Mononuclear cell (primary cell): ENCODE measurements at regions not wholly inside any gene's neighbourhood (a gene's known extent, or its start where the extent isn't known, plus 50 kb on each side); places are given as distances from the start of the nearest gene placed in this dataset.

ENCODE experiments used
- H3K27me3 ChIP-seq: 2 replicates; pipeline ENCODE4 v1.6.0; 2011; ENCODE audit warnings: low read length, control low read depth; ENCODE audit not compliant: insufficient read depth
- H3K4me1 ChIP-seq: 2 replicates; pipeline ENCODE4 v1.5.1; 2011; ENCODE audit warnings: mild to moderate bottlenecking, low read length, control low read depth; ENCODE audit not compliant: insufficient read depth
- H3K4me3 ChIP-seq: 2 replicates; pipeline ENCODE4 v1.5.1; 2011; ENCODE audit warnings: mild to moderate bottlenecking, low read length, moderate library complexity
- H3K9me3 ChIP-seq: 2 replicates; pipeline ENCODE4 v1.5.1; 2011; ENCODE audit warnings: low read depth, mild to moderate bottlenecking, control low read depth, low read length

DNA sequence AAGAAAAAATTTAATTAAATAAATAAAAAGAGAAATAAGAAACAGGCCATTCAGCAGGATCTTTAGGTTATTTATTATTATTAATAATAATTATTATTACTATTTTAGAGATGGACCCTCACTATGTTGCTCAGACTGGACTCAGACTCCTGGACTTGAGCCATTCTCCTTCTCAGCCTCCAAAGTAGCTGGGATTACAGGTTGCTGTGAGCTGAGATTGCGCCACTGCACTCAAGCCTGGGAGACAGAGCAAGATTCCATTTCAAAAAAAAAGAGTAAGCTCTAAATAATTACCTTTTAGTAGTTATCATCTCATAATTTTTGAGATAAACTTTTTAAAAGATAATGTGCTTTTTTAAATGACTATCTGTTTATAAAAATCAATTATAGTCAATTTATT lies 1102.8 kb upstream of the GJE1 start:
- no peaks in the 10 kb centered on the region for H3K9me3 ChIP-seq
- H3K4me3 ChIP-seq, result no peak overlapping the region
- H3K4me1 ChIP-seq, result no peaks in the 10 kb centered on the region
- no peaks in the 10 kb centered on the region for H3K27me3 ChIP-seq

DNA sequence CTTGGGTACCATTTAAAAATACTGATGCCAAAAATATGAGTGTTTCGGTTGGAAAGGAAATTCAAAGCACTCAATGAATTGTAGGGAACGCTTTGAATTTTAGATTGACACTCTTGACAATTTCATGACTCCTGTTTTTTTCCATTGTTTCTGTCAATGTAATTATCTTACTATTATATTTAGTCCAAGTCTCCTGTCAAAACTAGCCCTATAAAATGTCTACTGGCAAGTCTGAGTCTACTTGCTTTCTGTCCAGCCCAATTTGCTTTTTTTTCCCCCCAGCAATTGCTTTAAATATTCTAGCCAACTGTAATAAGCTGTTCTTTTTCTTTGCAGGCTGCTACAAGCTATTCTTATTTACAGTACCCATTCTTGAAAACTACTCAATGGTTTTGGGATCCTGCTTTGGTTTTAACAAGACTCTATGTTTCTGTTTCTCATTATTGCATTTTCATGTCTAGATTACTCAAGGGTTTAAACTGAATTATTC lies 1103.9 kb upstream of the GJE1 start:
- no peaks in the 10 kb centered on the region for H3K4me1 ChIP-seq
- H3K9me3 ChIP-seq, result no peaks in the 10 kb centered on the region
- no peak overlapping the region for H3K4me3 ChIP-seq
- H3K27me3 ChIP-seq, result no peaks in the 10 kb centered on the region

DNA sequence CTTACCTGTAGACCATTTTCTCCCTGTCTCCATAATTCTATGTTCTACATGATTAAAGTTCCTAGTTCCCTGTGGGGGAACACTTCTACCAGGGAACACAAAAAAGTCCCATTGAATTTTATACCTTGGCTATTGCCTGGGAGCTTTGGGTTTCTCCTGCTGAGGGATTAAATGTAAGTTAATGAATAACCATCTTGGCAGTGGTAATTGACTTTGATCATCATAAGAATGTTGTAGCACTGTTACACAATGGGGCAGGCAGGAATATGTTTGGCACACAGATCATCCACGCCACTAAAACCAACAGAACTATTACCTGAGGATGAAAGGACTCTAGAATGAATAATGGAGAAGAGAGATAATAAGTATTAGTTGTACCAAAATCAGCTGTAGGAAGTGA lies 1106.2 kb upstream of the GJE1 start:
- Histone ChIP-seq H3K27me3 (no peaks in the 10 kb centered on the region), H3K9me3 (no peaks in the 10 kb centered on the region), H3K4me3 (no peak overlapping the region), H3K4me1 (no peaks in the 10 kb centered on the region)

DNA sequence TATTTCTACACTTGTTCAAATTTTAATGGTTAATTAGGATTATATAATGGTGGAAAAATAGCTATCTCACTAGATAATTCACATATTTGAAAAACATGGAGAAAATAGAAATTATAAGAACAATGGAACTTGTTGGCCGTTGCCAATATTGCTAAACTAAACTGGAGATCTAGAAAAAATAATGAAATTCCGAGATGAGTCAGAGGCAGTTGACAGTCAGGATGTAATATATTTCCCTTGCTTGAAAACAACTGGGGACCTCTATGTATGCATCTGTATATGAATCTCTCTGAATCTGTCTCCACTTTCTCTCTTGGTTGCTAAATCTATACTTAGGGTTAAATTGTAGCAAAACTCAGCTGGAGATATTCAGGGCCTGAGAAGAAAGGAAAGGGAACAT lies 1108.2 kb upstream of the GJE1 start:
- no peaks in the 10 kb centered on the region for H3K4me1 ChIP-seq
- H3K4me3 ChIP-seq, result no peak overlapping the region
- H3K9me3 ChIP-seq, result no peaks in the 10 kb centered on the region
- H3K27me3 ChIP-seq, result no peaks in the 10 kb centered on the region

DNA sequence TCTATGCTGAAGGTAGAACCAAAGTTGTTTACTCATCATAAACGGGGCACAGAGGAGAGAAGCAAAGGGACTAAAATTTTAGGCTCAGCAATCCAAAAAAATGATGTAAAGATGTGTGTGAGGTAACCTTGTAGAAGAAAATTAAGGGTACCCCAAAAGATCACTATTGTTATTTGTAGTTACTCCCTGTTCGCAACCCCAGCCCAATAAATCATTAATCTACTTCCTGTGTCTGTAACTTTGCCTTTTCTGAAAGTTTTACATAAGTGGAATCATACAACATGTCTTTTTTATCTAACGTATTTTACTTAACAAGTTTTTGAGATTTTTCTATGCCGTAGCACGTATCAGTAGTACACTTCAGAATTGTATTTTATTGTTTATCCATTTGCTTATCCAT lies 1114.8 kb upstream of the GJE1 start:
- Histone ChIP-seq H3K4me1 (no peaks in the 10 kb centered on the region), H3K9me3 (no peaks in the 10 kb centered on the region), H3K27me3 (no peaks in the 10 kb centered on the region), H3K4me3 (no peak overlapping the region)

DNA sequence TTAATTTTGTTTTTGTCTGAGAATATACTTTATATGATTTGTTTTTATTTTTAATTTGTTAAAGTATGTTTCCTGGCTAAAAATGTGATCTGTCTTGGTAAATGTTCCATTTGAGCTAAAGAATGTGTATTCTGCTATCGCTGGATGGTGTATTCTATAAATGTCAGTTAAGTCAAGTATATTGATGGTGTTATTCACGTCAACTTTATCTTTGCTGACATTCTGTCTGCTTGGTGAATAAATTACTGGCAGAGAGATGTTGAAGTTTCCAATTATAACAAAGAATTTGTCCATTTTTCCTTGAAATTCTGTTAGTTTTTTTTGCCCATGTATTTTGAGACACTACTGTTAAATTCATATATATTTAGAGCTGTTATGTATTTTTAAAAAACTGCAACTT lies 1131.8 kb upstream of the GJE1 start:
- Histone ChIP-seq H3K9me3 (no peaks in the 10 kb centered on the region), H3K4me3 (no peak overlapping the region), H3K4me1 (no peaks in the 10 kb centered on the region), H3K27me3 (no peaks in the 10 kb centered on the region)

DNA sequence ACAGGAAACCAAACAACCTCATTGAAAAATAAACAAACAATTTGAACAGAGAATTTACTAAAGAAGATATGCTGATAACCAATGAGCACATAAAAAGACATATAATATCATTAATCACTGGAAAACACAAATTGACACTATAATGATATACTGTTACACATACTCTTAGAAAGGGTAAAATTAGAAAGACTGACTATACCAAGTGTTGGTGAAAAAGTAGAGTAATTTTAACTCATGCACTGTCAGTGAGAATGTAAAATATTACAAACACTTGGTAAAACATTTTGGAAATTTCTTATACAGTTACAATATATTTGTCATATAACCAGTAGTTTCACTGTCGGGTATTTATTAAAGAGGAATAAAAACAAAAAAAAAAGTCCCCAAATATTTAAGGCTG lies 1139.2 kb upstream of the GJE1 start:
- H3K27me3 ChIP-seq, result no peaks in the 10 kb centered on the region
- no peak overlapping the region for H3K4me3 ChIP-seq
- H3K4me1 ChIP-seq, result no peaks in the 10 kb centered on the region
- H3K9me3 ChIP-seq, result peaks cover 9% of the 10 kb centered on the region

DNA sequence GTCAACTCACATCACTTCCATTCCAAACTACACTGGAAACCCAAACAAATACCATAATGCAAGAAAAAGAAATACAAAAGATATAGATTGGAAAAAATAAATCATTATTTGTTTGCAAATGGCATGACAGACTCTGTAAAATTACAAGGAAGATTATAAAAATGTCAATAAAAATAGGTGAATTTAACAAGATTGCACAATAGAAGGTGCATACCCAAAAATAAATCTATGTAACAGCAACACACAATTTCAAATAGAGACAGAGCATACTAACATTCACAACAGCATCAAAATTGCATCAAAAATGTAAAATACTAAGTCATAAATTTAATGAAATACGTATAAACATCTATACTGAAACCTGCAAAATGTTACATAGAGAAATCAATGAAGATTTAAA lies 1140.0 kb upstream of the GJE1 start:
- no peaks in the 10 kb centered on the region for H3K27me3 ChIP-seq
- no peak overlapping the region for H3K4me3 ChIP-seq
- H3K9me3 ChIP-seq, result peaks cover 9% of the 10 kb centered on the region
- H3K4me1 ChIP-seq, result no peaks in the 10 kb centered on the region

DNA sequence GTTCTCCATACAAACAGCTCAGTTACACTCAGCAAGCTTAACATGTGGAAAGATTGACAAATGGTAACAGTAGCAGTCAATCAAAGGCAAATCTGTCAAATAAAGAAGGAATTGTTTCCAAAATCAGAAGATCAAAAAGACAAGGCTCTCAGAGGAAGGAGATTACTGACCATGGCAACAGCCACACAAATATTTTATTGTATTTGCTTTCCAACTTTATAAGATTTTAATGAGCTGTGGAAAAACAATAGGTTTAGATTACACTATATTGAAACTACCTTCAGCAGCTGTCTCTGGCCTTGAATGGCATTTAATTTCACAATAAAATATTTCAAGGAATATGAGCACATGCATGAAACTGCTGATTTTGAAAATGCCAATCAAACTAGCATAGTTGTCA lies 1143.9 kb upstream of the GJE1 start:
- no peaks in the 10 kb centered on the region for H3K27me3 ChIP-seq
- no peaks in the 10 kb centered on the region for H3K4me1 ChIP-seq
- H3K9me3 ChIP-seq, result no peaks in the 10 kb centered on the region
- H3K4me3 ChIP-seq, result no peak overlapping the region

DNA sequence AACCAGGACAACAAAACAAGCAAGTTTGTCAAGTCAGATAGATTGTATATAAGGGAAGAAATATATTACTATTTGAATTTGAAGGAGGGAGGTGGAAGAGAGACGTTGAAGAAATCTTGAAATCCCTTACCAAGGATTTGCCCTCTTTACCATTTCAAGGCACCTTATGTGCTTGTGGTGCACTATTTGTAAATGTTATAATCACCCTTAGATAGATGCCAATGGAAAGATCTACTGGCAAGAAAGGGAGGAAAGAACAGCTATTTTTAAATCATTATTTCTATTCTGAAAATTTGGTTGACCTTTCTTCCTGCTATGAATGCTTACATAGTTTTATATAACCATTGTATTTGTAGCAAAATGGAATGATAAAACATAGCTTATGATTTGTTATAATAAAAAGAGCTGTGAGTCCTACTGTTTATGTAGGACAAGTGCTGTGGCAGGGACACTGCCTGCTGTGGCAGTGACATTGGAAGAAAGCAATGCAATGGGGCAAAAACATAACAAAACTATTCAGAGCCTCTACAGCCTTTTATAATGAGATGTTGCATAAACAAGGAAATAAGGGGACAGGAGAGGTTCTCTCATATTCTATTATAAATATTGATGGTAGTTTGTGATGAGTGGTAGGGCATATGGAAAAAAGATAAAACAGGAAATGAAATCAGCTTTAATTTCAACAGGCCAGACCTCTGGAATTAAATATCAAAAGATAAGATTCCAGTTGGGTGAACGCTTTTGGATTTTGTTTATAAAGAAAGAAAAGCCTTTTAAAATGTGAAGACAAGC lies 1145.2 kb upstream of the GJE1 start:
- H3K4me3 ChIP-seq, result no peak overlapping the region
- H3K9me3 ChIP-seq, result no peaks in the 10 kb centered on the region
- H3K27me3 ChIP-seq, result no peaks in the 10 kb centered on the region
- H3K4me1 ChIP-seq, result no peaks in the 10 kb centered on the region

DNA sequence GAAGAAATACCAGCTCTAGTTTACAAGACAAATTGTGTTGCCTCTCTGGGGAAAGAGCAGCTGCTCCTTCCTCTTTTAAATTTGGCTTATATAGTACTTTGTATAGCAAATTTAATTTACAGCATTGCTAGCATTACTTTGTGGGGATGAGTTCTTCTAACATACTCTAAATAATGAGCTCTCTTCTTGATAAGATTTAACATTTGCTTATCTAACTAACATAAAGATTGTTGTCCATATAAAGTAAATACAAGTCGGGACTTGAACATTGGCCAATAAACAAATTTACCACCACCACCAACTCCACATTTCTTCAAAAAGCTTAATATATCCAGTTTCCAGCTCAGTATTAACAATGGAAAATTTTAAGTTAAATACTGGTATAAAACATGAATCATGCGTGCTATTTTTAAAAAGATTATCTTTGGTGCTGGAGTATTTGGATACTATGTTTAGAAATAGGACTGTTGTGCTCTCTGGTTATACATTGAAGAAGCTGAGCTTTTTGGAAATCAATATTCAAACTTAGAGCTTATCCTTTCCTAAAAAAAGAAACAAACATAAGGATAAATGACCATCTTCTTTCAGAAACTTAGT lies 1146.9 kb upstream of the GJE1 start:
- Histone ChIP-seq H3K4me3 (no peak overlapping the region), H3K4me1 (no peaks in the 10 kb centered on the region), H3K27me3 (no peaks in the 10 kb centered on the region), H3K9me3 (no peaks in the 10 kb centered on the region)

DNA sequence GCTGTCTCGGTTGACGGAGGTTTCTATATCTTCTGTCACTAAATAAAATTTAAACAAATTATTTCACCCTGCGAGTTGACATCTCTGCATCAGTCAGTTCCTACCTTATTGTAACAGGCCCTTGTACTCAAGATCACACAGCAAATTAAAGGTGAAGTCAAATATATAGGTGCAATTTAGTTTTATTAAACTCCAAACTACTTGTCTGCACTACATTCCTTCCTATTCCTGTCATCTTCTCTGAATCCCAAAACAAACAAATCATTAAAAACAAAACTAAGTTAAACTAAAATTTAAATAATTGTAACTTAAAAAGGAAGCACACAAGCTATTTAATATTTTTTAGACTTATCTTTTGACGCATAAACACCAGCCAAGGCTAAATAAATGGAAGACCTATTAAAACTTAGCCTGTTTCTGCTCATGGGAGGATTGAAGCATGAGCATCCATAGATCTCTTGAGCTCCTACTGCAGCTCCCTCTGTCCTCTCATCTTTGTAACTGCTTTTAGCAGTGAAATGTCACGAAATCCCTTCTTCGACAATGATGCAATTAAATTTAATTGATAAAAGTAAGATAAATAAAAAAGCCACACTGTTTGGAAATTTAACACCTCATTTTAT lies 1152.3 kb upstream of the GJE1 start:
- no peak overlapping the region for H3K4me3 ChIP-seq
- H3K4me1 ChIP-seq, result no peaks in the 10 kb centered on the region
- no peaks in the 10 kb centered on the region for H3K27me3 ChIP-seq
- H3K9me3 ChIP-seq, result no peaks in the 10 kb centered on the region

DNA sequence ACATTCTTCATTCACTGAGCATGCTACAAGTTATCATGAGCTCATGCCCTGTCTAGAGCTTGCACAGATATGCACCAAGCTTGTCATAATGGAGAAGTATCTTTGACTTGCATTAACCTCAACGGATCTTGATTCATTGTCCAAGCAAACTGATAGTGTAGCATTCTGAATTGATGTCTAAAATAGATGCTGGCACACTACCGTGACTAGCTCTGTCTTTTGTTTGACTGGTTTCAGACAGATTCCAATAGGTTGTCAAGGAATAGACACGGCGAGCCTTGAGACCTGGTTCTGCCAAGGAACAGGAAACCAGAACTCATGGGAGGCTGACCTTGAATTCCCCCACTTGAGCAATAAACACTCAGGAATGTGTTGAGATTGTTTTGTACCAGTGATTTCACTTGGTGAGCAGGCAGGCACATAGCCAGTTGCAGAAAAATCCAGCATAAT lies 1153.1 kb upstream of the GJE1 start:
- Histone ChIP-seq H3K4me3 (no peak overlapping the region), H3K4me1 (no peaks in the 10 kb centered on the region), H3K27me3 (no peaks in the 10 kb centered on the region), H3K9me3 (no peaks in the 10 kb centered on the region)

DNA sequence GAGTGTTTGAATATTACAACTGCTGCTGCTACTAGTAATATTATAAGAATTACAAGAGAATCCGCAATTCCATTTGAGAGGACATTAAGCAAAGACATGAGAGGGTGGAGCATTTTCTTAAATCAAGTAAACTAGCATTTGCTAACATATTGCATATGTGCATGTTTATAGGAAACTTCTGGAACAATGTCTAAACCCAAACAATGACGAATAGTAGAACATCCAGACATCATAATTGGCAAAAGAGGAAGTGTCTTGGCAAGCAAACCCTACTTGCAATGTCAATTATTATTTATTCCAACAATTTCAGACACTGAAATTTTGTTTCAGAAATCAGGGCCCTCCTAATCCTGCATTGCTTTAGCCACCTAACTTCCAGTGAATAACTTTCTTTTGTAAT lies 1155.3 kb upstream of the GJE1 start:
- no peaks in the 10 kb centered on the region for H3K9me3 ChIP-seq
- H3K4me3 ChIP-seq, result no peak overlapping the region
- H3K4me1 ChIP-seq, result no peaks in the 10 kb centered on the region
- no peaks in the 10 kb centered on the region for H3K27me3 ChIP-seq

DNA sequence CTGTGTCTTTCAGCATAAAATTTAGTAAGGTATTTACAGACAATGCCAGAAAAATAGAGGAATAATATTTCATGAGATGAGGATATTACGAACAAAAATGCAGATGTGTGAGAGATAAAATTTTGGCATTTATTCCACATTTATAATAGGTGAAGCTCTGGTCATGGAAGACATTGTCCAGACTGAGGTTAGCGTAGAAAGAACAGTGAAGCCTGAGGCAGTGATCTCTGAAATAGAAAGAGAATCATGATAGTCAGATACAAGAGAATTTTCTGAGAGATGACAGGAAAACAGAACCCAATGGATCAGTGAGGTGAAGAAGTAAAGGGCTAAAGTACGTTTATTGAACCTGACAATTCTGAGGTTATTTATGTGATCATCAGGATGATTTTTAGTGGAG lies 1155.9 kb upstream of the GJE1 start:
- H3K4me3 ChIP-seq, result no peak overlapping the region
- no peaks in the 10 kb centered on the region for H3K4me1 ChIP-seq
- H3K9me3 ChIP-seq, result no peaks in the 10 kb centered on the region
- no peaks in the 10 kb centered on the region for H3K27me3 ChIP-seq
